HG02938 (cell line): ENCODE measurements at regions not wholly inside any gene's neighbourhood (a gene's known extent, or its start where the extent isn't known, plus 50 kb on each side); places are given as distances from the start of the nearest gene placed in this dataset.
"Not testable (repeated sequence)": the region's sequence is repeated elsewhere in the genome, so short reads cannot be mapped to it uniquely, and the experiment has no call there.

Experiments
- ATAC-seq: cut with Tn5 transposase; IDR thresholded peaks from one replicate; pipeline ENCODE4 v1.9.1; 2021; ENCODE audit warnings: mild to moderate bottlenecking, moderate library complexity; ENCODE audit not compliant: unreplicated experiment

GRCh38 chr3:87503900-87504498 lies 227.6 kb upstream of the POU1F1 start:
- peak; percentile 96 for ATAC-seq

- no peak for ATAC-seq
Measured at GRCh38 chr3:87501076-87501475, 224.7 kb upstream of the POU1F1 start.

GRCh38 chr3:87498358-87499080 lies 222.1 kb upstream of the POU1F1 start:
- no peak for ATAC-seq

GRCh38 chr3:87495938-87496337 lies 219.6 kb upstream of the POU1F1 start:
- no peak for ATAC-seq

GRCh38 chr3:87494264-87494663 lies 217.9 kb upstream of the POU1F1 start:
- no peak for ATAC-seq

- no peak for ATAC-seq
Measured at GRCh38 chr3:87491843-87492242, 215.5 kb upstream of the POU1F1 start.

- ATAC-seq: no peak
Measured at GRCh38 chr3:87489892-87490291, 213.5 kb upstream of the POU1F1 start.

GRCh38 chr3:87488765-87489164 lies 212.4 kb upstream of the POU1F1 start:
- no peak for ATAC-seq

- ATAC-seq: not testable (repeated sequence)
Measured at GRCh38 chr3:87486635-87487034, 210.3 kb upstream of the POU1F1 start.

- no peak for ATAC-seq
Measured at GRCh38 chr3:87486115-87486514, 209.7 kb upstream of the POU1F1 start.

GRCh38 chr3:87478716-87479115 lies 202.3 kb upstream of the POU1F1 start:
- no peak for ATAC-seq

- ATAC-seq: no peak
Measured at GRCh38 chr3:87473944-87474343, 197.6 kb upstream of the POU1F1 start.

- no peak for ATAC-seq
Measured at GRCh38 chr3:87468938-87469337, 192.6 kb upstream of the POU1F1 start.

GRCh38 chr3:87468235-87468634 lies 191.9 kb upstream of the POU1F1 start:
- ATAC-seq: no peak

- ATAC-seq: no peak
Measured at GRCh38 chr3:87462228-87462627, 185.8 kb upstream of the POU1F1 start.

GRCh38 chr3:87461443-87461842 lies 185.1 kb upstream of the POU1F1 start:
- no peak for ATAC-seq

GRCh38 chr3:87461036-87461435 lies 184.7 kb upstream of the POU1F1 start:
- no peak for ATAC-seq

GRCh38 chr3:87448558-87448957 lies 172.2 kb upstream of the POU1F1 start:
- no peak for ATAC-seq

GRCh38 chr3:87446849-87447387 lies 170.5 kb upstream of the POU1F1 start:
- ATAC-seq: no peak

GRCh38 chr3:87442470-87442869 lies 166.1 kb upstream of the POU1F1 start:
- no peak for ATAC-seq

- ATAC-seq: no peak
Measured at GRCh38 chr3:87437765-87438164, 161.4 kb upstream of the POU1F1 start.

- no peak for ATAC-seq
Measured at GRCh38 chr3:87436781-87437543, 160.6 kb upstream of the POU1F1 start.
